ENCODE measurements at regions not wholly inside any gene's neighbourhood (a gene's known extent, or its start where the extent isn't known, plus 50 kb on each side); places are given as distances from the start of the nearest gene placed in this dataset.

DNA sequence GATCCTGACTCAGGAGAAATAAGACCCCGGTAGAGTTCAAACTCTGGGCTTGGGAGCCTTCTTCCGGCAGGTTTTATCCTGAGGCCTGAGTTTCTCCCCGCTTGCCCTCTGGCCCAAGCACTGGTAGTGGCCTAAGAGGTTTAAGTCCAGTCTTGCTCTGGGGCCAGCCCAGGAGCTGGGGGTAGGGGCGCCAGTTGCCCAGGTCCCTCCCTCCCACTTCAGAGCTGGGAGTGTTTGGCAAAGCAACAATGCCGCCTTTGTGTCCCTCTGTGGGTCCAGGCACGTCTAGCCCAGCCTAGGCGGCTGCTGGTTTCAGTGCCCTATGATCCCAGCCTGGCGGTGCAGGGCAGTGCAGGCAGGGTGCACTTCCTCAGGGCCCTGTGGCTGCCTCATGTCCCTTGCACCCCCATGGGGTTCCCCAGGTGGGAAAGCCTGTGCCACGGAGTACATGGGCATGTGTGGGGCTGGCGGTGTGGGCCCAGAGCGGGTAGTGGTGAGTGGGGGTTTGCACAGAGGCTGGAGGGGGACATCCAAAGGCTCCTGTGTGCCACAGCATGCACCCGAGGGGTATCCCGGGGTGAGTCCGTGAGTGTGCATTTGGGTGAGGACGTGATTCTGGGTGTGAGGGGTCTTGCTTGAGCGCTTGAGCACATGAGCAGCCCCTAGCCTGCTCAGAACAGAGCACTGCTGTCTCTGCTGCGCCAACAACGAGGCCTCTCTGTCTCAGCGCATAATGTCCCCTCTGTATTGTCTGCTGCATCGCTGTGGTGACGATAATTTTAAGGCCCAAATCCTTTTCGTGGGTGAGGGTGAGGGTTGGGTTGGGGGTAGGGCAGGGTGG is 61.7 kb upstream of the PSD2 start:
- DNase-seq, result no peak

DNA sequence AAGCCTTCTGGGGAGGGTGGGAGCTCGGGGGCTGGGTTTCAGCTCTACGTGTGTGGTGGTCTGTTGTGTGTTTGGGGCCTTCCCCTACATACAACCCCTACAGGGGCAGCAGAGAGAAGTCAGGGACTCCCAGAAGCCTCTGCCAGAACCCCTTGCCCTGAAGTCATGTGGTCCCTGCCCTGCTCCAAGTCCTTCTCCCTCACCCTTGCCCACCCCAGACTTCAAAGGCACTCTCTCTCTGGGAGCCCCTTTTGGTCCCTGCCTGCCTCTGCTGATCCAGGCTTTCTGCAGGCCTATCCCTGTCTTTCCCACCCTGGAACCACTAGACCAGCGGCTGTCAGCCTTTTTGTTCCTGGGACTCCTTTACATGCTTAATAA is 61.1 kb upstream of the PSD2 start:
- no peak for DNase-seq

DNA sequence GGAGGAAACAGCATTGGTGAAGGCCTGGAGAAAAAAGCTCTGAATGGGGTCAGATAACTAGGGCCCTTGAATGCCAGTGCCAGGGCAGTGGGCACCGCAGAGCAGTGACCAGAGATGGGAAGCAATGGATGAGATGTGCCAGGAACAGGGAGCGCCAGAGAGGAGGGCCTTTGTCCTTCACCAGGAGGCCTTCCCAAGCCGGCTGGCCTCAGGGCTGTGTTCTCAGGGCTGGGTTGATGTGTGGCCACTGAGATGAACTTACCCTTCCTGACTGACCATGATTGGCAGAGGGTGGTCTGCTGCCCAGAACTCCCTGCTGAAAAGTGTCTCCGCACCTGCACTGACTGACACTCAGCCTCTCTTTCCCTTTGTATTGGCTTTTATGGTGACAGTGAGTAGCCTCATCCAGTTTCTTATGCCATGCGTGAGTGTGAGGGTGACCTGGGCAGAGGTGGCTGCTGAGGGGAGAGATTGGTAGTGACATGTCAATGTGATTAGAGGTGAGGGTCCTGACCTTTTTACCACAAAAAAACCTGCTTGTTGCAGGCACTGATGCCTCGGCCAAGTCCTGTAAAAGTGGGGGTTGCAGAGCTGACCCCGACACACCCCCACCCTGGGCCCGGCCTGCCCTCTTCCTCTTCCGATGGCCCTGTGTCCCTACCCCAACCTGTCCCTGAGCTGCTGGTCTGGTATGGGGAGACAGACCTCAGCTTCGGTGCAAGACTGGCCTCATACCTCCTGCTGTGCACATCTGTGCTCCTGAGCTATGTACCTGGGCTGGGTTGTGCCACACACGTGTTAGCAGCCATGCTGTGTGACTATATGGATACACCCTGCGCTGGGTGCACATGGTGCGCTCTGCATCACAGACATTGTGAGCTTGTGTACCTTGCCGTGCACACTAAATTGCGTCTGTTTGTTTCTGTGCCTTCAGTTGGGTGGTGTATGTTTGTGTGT is 57.1 kb upstream of the PSD2 start:
- no peak for DNase-seq

DNA sequence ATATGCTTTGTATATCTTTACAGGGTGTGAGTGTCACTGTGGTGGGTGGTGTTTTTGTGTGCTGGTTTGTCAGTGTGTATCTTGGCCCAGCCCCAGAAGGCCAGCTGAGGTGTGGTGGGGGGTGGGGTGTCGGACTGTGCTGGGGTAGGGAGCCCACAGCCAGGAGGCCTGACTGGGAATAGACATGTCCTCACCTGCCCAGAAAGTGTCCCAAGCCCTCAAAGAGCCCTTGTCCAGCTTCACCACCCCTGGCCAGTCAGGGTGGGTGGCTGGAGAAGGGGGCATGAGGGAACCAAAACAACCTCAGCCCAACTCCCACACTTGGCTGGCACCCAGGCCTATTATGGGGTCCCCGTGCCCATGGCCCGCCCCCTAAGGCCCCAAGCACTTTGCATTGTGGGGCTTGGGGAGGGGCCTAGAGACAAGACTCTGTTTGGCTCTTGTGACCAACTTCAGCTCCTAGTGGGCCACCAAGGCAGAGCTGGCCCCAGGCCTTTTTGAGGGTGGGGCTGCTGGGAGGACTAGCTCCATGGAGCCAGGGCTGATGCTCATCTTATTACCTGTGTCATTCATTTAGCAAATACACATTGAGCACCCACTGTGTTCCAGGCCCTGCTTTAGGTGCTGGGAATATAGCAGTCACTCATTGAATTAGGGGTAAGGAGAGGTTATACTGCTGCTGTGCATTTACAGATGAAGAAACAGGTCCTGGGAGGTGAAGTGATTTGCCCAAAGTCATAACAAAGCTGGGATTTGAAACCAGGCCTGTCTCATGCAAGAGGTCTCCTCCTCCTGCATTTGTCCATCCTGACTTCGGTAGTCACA is 56.2 kb upstream of the PSD2 start:
- no peak for DNase-seq

DNA sequence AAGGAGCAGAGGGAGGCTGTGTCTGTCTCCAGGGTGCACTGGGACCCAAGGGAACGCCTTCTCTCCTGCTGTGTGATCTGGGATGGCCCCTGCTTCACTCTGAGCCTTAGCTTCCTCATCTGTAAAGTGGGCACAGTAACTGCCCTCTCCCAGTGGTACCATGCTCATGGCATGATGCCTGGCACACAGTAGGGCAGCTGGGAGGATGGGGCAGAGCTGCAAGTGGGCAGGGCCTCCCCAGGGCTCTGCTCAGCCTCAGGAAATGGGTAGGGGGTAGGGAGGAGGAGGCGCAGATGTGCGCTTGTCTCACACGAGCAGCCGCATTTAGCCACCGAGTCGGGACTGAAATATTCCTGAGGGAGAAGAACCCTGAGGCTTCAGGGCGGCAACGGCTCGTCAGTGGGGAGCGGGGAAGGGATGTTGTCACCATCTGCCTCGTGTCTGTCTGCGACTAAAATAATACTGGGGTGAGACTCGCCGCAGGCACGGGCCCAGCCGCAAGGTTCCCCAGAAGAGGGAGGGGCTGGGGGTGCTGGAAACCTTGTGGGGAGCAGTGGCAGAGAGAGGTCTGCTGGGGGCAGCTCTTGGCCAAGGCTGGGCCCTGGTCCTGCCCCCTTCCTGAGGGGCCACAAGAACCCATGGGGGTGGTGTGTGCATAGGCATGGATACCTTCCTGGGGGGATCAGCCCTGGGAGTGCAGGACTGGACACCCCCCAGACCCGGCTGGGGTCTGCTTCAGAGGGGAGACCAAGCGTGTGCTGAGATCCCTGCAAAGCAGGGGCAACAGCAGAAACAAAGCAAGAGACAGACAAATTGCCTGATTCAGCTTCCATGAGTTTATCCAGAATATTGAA is 55.2 kb upstream of the PSD2 start:
- no peak for DNase-seq

DNA sequence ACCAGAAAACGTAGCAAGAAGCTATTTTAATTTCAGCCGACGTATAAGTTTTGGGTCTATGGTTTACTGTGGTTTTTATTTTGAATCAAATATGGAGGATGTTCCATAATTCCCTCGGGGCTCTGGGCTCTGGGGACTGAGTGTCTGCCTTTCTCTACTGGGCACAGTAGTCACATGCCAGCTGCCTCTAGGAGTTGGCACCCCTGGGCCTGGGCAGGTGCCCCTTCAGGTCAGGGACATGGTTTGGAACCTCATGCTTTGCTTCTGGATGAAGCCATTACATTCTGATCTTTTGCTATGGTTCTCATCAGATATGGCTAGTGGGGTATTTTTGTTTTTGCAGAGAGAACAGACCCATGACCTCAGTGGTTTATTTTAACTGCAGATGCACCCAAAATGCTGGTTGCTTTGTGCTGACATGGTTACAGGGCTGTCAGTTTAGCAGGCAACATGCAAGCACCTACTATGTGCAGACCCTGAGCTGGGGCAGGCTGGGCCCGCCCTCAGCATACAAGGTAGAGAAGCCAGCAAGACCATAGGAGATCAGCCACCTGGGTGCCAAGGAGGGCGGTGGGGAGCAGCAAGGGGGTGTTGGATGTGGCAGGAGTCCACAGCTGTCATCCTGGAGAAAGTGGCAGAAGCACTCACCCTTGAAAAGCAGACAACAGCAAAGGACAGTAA is 54.5 kb upstream of the PSD2 start:
- DNase-seq, result no peak

DNA sequence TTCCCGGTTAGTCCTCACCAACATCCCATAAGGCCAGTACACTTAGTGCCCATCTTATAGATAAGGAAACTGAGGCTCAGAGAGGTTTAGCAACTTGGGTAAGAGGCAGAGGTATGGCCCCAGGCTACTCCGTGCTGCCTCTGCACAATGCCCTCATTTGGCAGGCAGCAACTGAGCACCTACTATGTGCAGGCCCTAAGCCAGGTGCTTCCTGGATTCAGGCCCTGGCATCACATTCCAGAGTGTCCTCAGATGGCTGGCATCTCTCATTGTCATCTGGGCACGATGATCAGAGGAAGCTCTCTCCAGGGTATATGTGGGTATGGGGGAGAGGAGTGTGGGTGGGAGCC is 53.8 kb upstream of the PSD2 start:
- no peak for DNase-seq

DNA sequence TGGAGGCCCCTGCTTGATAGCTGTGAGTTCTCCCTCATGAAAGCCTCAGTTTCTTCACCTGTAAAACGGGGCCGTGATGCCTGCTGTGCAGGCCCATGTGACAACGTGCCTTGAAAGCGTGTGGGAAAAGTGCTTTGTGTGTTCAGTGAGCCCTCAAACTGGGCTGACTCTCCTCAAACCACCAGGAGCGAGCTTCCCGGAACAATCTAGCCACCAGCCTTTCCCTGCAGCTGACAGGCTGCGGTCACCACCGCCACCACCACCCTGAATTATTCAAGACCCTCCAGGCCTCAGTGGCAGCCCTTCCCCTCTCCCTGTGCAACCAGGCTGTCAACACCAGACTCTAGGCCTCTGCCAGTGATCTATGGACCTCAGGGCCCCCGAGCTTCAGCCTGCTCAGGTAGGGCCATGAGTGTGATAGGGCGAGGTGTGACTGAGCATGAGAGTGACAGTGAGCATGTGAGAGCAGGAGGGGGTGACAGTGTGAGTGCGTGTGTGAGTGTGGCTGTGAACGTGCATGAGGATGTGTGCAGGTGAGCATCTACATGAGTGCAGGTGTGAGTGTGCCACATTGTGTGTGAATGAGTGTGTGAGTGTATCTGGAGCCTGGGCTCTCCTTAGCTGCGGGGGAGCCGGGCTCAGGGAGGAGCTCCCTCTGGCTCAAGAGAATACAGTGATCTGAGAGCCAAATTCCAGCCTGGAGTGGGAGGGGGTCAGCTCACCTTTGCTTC is 53.3 kb upstream of the PSD2 start:
- no peak for DNase-seq

DNA sequence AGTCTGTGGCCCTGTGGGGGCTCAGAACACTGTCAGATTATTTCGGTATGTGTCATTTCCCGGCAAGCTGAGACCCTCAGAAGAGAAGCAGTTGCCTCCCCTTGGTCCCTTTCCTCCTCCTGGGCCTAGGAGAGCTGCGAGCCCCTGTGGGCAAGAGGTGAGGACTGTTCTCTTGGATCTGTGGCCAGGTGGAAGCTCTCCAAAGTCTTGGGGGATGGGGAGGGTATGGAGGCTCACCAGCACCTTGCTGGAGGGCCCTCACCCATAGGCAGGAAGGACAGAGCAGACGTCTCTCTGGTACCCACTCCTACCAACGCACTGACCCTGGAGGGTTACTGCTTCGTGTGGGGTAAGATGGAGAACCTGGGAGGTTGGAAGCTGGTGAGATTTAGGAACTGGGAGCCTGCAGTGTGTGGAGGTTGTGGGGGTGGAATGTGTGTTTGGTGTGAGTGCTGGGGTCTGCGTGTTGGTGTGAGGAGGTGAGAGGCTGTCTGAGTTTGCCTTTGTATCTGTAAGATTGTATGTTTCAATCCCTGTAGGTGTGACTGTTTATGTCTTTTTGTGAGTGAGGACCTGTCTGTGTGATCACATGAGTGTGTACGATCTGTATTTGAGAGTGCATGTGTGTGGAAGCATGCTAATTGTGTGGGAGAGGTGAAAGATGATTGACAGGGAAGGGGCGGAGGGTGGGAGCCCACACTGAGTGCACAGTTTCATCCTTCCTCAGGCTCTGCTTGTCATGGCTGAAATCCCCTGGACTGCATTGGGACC is 52.4 kb upstream of the PSD2 start:
- DNase-seq, result no peak

DNA sequence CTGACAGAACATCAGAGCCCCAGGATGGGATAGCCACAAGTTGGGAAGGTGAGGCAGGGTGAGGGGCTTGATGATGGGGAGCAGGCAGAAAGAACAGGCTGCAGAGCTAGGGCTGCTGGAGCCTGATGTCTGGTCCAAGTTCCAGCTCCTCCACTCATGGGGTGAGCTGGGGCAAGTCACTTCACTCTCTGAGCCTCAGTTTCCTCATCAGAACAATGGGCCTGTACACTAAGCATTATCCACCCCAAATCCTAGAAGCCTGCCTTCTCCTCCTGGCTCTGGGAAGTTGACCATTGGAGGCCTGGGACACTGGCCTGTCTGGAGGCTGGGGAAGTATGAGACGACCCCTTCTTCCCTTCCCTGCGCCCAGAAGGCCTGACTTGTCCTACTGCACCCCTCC is 51.8 kb upstream of the PSD2 start:
- DNase-seq, result no peak

DNA sequence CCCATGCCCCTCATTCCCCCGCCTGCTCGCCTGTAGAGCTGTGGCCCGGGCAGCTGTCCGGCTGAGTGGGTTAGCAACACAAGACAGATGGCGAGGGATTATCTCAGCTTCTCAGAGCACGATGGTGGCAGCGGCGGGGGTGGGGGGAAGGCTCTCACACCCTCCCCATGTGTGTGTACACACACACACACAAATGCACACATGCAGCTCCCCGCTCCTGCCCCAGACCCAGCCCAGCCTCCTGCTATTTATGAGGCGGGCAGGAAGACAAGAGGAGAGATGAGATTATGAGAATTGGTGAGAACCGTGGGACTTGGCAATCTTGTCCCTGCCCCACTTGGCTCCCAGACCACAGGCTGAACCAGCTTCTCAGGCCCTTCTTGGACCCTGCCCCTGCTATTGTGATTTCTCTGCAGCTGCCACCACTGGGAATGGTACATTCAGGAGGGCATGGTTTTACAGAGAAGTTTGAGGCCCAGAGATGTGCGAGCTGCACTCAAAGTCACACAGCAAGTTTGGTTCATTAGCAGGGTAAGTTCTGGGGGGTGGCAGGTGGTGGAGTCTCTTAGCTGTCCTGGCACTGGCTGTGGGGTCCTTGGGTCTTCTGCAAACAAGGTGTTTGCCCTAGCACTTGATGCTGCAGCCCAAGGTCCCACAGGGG is 51.0 kb upstream of the PSD2 start:
- no peak for DNase-seq

DNA sequence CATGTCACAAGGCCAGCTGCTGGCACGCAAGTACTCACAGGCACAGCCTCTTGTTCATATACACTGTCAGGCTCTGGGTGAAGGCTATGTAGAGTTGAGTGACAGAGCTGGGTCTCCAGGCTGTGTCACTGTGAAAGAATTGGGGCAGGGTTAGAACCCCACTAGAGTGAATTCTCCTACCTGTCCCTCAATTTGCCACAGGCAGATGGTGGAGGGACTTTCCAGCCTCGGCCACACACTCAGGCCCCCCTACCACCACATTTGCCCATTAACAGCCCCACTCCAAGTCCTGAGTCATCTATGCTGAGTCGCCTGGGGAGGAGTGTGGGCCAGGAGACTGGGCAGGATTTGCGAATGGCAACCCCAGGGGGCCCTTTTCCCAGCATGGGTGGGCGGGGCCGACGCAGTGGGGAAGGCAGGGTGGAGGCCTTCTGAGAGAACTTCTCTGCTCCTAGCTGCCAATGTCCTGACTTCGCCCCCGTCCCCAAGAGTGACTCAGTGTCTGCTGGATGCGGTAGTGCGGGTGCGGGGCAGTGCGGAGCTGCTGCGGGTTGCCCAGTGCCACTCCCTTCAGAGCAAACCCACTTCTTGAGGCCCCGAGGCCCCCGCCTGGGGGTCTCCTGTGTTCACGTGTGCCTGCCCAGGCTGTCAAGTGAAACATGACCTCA is 50.3 kb upstream of the PSD2 start:
- peak; percentile 49 for DNase-seq

DNA sequence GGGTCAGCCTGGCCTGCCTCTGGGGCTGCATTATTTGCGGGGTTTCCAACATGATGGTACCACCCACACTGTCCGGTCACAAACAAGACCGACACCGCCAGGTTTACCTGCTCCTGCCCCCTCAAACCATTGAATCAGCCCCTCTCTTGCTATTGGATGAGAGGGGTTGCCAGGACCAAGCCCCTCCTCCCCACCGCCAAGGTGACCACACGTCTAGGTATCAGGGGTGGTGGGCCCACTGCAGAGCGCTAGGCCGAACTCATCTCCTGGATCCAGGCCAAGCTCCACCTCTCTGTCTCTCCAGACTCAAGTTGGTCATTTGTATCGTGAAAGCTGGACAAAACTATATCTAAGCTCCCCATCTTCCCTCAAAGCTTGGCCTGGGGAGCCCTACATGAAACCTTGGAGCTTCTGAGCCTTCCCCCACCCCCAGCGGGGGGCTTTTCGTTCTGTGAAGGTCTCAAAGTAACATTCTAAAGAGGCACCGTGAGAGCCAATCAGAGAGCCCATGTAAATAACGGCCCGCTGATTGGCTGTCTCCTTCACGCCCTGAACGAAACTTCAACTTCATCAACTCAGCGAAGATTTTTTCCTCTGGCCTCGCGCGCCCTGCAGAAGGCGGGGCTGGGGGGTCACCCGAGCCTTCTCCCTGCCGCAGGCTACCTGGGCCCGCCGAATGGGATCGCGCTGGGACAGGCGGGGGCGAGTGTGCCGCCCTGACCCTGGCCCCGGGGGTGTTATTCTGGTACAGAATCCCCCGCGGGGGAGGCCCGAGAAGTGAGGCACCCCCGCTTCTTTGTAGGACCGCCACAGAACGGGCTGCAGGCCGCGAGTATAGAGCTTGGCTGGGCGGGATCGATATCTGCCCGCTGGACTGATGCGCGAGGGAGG is 49.6 kb upstream of the PSD2 start:
- DNase-seq, result peak; percentile 83

Data from hematopoietic multipotent progenitor cell treated with erythropoietin and hydrocortisone succinate and interleukin-3 and kit ligand, for 4 days (in vitro differentiated cells).